K562 (cell line): ENCODE measurements at regions not wholly inside any gene's neighbourhood (a gene's known extent, or its start where the extent isn't known, plus 50 kb on each side); places are given as distances from the start of the nearest gene placed in this dataset.

Source experiments
- ATAC-seq: fragments of 200-7000 bp; cut with Tn5 transposase; 3 replicates; pipeline ENCODE4 v1.9.1; 2020; ENCODE audit warnings: moderate library complexity
- BruUV-seq: library from RNA; stranded (reverse); fragments of 400-500 nt; replicated peaks from 2 replicates; lab custom pipeline; 2021; lab: Mats Ljungman, UMichigan
- CTCF ChIA-PET: fragments of 300-600 bp; formaldehyde crosslinking; extraction: SDS; loops from one replicate; lab custom pipeline; 2021; ENCODE audit warnings: low intra/inter-chr PET ratio; lab: Yijun Ruan, JAX
- POLR2A ChIA-PET: fragments of 300-600, 350-650 bp; sonication (Branson Sonifier 250); formaldehyde crosslinking; extraction: SDS; loops from one replicate; lab custom pipeline; 2021; ENCODE audit warnings: antibody characterized with exemption, inconsistent platforms; lab: Yijun Ruan, JAX
- DNase-seq, 4 experiments: peaks; one replicate each; pipeline versions ENCODE4 v3.0.0 to v3.0.0-alpha.2; 2011 to 2018; ENCODE audit warnings: low spot score in 3 of 4, mixed read lengths in 3 of 4; ENCODE audit errors: extremely low read depth in 1 of 4
- FAIRE-seq: peaks from 2 replicates; lab custom pipeline; 2011; peaks lifted over from hg19 to GRCh38; lab: Jason Lieb, UNC
- H2AFZ ChIP-seq: 2 replicates; pipeline ENCODE4 v1.6.0; 2011; ENCODE audit warnings: low read depth, low read length, control low read depth, inconsistent platforms
- H3K27ac ChIP-seq: fragments of 200-600 bp; 3 replicates; pipeline ENCODE4 v1.8.0; 2011; ENCODE audit warnings: low read depth, mild to moderate bottlenecking, control low read depth, inconsistent platforms, low read length, moderate library complexity, mixed read lengths; ENCODE audit errors: extremely low read depth
- H3K27me3 ChIP-seq, 2 experiments: fragments of 300-600 bp in 1 of 2; 2 replicates in 1 of 2; 3 replicates in 1 of 2; pipeline versions ENCODE4 v1.6.0 to v1.8.0; 2011; ENCODE audit warnings: inconsistent platforms in 2 of 2, low read length in 2 of 2, mild to moderate bottlenecking in 1 of 2, mixed read lengths in 1 of 2, moderate library complexity in 1 of 2; ENCODE audit not compliant: control insufficient read depth in 2 of 2, insufficient read depth in 2 of 2
- H3K36me3 ChIP-seq: fragments of 300-600 bp; 3 replicates; pipeline ENCODE4 v1.8.0; 2011; ENCODE audit warnings: mild to moderate bottlenecking, low read length, inconsistent platforms; ENCODE audit not compliant: control insufficient read depth, insufficient read depth
- H3K4me1 ChIP-seq, 2 experiments: fragments of 200-600 bp in 1 of 2; replicated peaks in 1 of 2; 2 replicates in 1 of 2; 3 replicates in 1 of 2; pipeline versions ENCODE4 v1.5.1 to v1.8.0; 2011; ENCODE audit warnings: inconsistent platforms in 2 of 2, low read length in 2 of 2, mild to moderate bottlenecking in 1 of 2, mixed read lengths in 1 of 2, moderate library complexity in 1 of 2; ENCODE audit not compliant: control insufficient read depth in 2 of 2, insufficient read depth in 2 of 2
- H3K4me2 ChIP-seq: 2 replicates; pipeline ENCODE4 v1.6.1; 2011; ENCODE audit warnings: low read length, control low read depth, inconsistent platforms, mixed read lengths; ENCODE audit not compliant: insufficient read depth
- H3K4me3 ChIP-seq: fragments of 200-600 bp; sonication (generic), shearing (Covaris generic); 2 replicates; pipeline ENCODE4 v1.5.1; 2016; ENCODE audit warnings: control low read depth, inconsistent platforms
- H3K79me2 ChIP-seq: fragments of 200-600 bp; 3 replicates; pipeline ENCODE4 v1.8.0; 2011; ENCODE audit warnings: low read length, inconsistent platforms; ENCODE audit not compliant: control insufficient read depth, insufficient read depth
- H3K9ac ChIP-seq, 2 experiments: 2 replicates each; pipeline versions ENCODE4 v1.6.0 to v1.6.1; 2011; ENCODE audit warnings: low read depth in 2 of 2, low read length in 2 of 2, control low read depth in 1 of 2, inconsistent platforms in 1 of 2, mild to moderate bottlenecking in 1 of 2, mixed read lengths in 1 of 2; ENCODE audit not compliant: insufficient read depth in 1 of 2
- H3K9me1 ChIP-seq: one replicate; pipeline ENCODE4 v1.6.0; 2011; ENCODE audit warnings: inconsistent platforms, mild to moderate bottlenecking, low read length, moderate library complexity; ENCODE audit not compliant: control insufficient read depth, insufficient read depth
- H3K9me3 ChIP-seq: replicated peaks from 2 replicates; pipeline ENCODE4 v1.5.1; 2011; ENCODE audit warnings: low read depth, low read length, inconsistent platforms; ENCODE audit not compliant: control insufficient read depth, insufficient read depth
- H4K20me1 ChIP-seq: replicated peaks from 2 replicates; pipeline ENCODE4 v1.6.1; 2011; ENCODE audit warnings: low read length, inconsistent platforms, mixed read lengths; ENCODE audit not compliant: control insufficient read depth, insufficient read depth
- BRF1 ChIP-seq: IDR thresholded peaks from 3 replicates; pipeline ENCODE4 v1.6.1; 2011; ENCODE audit warnings: borderline replicate concordance, mild to moderate bottlenecking; ENCODE audit not compliant: insufficient read length; ENCODE audit errors: extremely low read depth
- CC2D1A ChIP-seq: fragments of 450-650 bp; IDR thresholded peaks from 2 replicates; pipeline ENCODE4 v1.6.1; 2017; ENCODE audit warnings: mild to moderate bottlenecking
- MED1 ChIP-seq: sonication (generic); formaldehyde crosslinking; IDR thresholded peaks from 2 replicates; pipeline ENCODE4 v1.8.1; 2023; ENCODE audit warnings: missing genetic modification reagents, borderline replicate concordance
- SRSF3 ChIP-seq: fragments of 200-400 bp; formaldehyde crosslinking; IDR thresholded peaks from 2 replicates; pipeline ENCODE4 v1.6.1; 2016; ENCODE audit warnings: mild to moderate bottlenecking, low read length, moderate library complexity; ENCODE audit not compliant: insufficient read depth
- ZNF197 ChIP-seq: fragments of 200-800 bp; sonication (Bioruptor generic); IDR thresholded peaks from 2 replicates; pipeline ENCODE4 v1.6.1; 2016; ENCODE audit warnings: low read depth, missing genetic modification characterization, missing compliant biosample characterization
- ZNF316 ChIP-seq: fragments of 450-650 bp; IDR thresholded peaks from 2 replicates; pipeline ENCODE4 v1.6.1; 2016
- WGBS: fragments of 100-300 bp; shearing (Covaris generic); methylation state at CpG from one replicate; pipeline ENCODE4 v1.1.6; 2016; ENCODE audit warnings: low coverage, mixed read lengths; ENCODE audit not compliant: insufficient coverage; ENCODE audit errors: missing lambda C conversion rate; 5-methylcytosine and 5-hydroxymethylcytosine counted together
- in situ Hi-C: fragments of 300-500 bp; cut with MboI; formaldehyde crosslinking; loops from 4 replicates; pipeline ENCODE4 v1.15.0; 2018; ENCODE audit warnings: inconsistent platforms, mixed read lengths
- intact Hi-C: fragments of 100-400 bp; cut with micrococcal nuclease; formaldehyde crosslinking; loops from 2 replicates; pipeline ENCODE4 v1.14.2; 2022
- TF ChIP-seq, protein P1 (sequence below): fragments of 450-650 bp; IDR thresholded peaks from 2 replicates; pipeline ENCODE4 v1.6.1; 2016; ENCODE audit warnings: missing biosample characterization, missing genetic modification characterization
- TF ChIP-seq, protein P2 (sequence below): fragments of 250-450 bp; sonication (Bioruptor Pico); IDR thresholded peaks from 2 replicates; pipeline ENCODE4 v1.8.0; 2022; ENCODE audit warnings: moderate library complexity, mild to moderate bottlenecking, inconsistent platforms
- TF ChIP-seq, protein P3 (sequence below), 2 experiments: fragments of 450-650 bp; IDR thresholded peaks; 2 replicates each; pipeline ENCODE4 v1.6.1; 2016; ENCODE audit warnings: mild to moderate bottlenecking in 2 of 2, borderline replicate concordance in 1 of 2, low read depth in 1 of 2, moderate library complexity in 1 of 2
- TF ChIP-seq, protein P4 (sequence below): fragments of 450-650 bp; formaldehyde crosslinking; IDR thresholded peaks from 2 replicates; pipeline ENCODE4 v1.4.0; 2020; ENCODE audit warnings: mild to moderate bottlenecking

DNA sequence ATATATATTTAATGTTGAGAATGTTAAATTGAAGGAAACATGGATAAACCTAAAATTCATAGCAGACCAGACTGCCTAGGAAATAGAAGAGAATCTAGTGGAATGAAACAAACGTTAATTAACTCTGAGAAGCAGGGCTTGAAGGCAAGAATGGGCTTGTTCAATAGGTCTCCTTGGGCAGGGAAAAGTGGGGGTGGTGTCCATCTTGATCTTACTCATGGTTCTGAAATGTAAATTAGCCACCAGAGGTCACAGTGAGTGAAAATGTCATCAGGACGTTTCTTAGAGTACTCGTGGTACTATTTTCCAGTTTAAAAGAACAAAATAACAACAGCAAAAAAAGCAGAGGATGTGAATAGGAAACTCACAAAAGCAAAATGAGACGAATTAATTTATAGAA is 66.8 kb upstream of the BTBD3 start (continued):
- TF ChIP-seq, protein P1, sequence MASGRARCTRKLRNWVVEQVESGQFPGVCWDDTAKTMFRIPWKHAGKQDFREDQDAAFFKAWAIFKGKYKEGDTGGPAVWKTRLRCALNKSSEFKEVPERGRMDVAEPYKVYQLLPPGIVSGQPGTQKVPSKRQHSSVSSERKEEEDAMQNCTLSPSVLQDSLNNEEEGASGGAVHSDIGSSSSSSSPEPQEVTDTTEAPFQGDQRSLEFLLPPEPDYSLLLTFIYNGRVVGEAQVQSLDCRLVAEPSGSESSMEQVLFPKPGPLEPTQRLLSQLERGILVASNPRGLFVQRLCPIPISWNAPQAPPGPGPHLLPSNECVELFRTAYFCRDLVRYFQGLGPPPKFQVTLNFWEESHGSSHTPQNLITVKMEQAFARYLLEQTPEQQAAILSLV = no peak
- TF ChIP-seq, all 486 proteins: peak for 0

DNA sequence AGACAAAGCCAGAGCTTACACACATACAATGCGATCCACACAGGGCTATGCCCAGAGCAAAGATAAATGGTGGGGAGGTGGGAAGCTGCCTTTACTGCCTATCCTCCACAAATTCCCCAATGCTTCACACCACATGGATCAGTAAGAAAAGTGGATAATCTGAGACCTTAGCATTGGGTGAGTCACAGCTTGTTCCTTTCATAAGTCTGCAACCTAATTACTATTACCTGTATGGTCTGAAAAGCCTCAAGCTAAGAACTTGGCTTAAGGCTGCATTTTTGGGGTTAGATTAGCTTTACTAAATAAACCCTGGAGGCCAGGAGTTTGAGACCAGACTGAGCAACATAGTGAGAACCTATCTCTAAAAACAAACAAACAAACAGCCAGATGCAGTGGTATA is 66.0 kb upstream of the BTBD3 start:
- Histone ChIP-seq H3K4me2 (no peak overlapping the region), H3K4me3 (no peak overlapping the region), H3K27me3 (no peaks in the 10 kb centered on the region), H4K20me1 (no peaks in the 10 kb centered on the region), H3K9ac (no peak overlapping the region), H3K4me1 (no peaks in the 10 kb centered on the region), H2AFZ (no peak overlapping the region), H3K9me1 (no peaks in the 10 kb centered on the region), H3K79me2 (no peaks in the 10 kb centered on the region), H3K9me3 (no peaks in the 10 kb centered on the region), H3K36me3 (no peaks in the 10 kb centered on the region), H3K27ac (no peak overlapping the region)
- CTCF ChIA-PET = no interaction called here
- FAIRE-seq (no peak), DNase-seq (no peak), ATAC-seq (no peak)
- WGBS = 0% methylated on average over 1 of the region's 1 CpG
- in situ Hi-C loops = no loop called here
- POLR2A ChIA-PET = no interaction called here
- no TSS peak for BruUV-seq
- intact Hi-C loops = no loop called here
- TF ChIP-seq, protein P2, sequence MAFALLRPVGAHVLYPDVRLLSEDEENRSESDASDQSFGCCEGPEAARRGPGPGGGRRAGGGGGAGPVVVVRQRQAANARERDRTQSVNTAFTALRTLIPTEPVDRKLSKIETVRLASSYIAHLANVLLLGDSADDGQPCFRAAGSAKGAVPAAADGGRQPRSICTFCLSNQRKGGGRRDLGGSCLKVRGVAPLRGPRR (CRISPR knock-in tag) = no peak
- no peak for TF ChIP-seq SRSF3
- TF ChIP-seq MED1 (CRISPR knock-in tag) = no peak
- no peak for TF ChIP-seq ZNF316
- TF ChIP-seq, protein P3, sequence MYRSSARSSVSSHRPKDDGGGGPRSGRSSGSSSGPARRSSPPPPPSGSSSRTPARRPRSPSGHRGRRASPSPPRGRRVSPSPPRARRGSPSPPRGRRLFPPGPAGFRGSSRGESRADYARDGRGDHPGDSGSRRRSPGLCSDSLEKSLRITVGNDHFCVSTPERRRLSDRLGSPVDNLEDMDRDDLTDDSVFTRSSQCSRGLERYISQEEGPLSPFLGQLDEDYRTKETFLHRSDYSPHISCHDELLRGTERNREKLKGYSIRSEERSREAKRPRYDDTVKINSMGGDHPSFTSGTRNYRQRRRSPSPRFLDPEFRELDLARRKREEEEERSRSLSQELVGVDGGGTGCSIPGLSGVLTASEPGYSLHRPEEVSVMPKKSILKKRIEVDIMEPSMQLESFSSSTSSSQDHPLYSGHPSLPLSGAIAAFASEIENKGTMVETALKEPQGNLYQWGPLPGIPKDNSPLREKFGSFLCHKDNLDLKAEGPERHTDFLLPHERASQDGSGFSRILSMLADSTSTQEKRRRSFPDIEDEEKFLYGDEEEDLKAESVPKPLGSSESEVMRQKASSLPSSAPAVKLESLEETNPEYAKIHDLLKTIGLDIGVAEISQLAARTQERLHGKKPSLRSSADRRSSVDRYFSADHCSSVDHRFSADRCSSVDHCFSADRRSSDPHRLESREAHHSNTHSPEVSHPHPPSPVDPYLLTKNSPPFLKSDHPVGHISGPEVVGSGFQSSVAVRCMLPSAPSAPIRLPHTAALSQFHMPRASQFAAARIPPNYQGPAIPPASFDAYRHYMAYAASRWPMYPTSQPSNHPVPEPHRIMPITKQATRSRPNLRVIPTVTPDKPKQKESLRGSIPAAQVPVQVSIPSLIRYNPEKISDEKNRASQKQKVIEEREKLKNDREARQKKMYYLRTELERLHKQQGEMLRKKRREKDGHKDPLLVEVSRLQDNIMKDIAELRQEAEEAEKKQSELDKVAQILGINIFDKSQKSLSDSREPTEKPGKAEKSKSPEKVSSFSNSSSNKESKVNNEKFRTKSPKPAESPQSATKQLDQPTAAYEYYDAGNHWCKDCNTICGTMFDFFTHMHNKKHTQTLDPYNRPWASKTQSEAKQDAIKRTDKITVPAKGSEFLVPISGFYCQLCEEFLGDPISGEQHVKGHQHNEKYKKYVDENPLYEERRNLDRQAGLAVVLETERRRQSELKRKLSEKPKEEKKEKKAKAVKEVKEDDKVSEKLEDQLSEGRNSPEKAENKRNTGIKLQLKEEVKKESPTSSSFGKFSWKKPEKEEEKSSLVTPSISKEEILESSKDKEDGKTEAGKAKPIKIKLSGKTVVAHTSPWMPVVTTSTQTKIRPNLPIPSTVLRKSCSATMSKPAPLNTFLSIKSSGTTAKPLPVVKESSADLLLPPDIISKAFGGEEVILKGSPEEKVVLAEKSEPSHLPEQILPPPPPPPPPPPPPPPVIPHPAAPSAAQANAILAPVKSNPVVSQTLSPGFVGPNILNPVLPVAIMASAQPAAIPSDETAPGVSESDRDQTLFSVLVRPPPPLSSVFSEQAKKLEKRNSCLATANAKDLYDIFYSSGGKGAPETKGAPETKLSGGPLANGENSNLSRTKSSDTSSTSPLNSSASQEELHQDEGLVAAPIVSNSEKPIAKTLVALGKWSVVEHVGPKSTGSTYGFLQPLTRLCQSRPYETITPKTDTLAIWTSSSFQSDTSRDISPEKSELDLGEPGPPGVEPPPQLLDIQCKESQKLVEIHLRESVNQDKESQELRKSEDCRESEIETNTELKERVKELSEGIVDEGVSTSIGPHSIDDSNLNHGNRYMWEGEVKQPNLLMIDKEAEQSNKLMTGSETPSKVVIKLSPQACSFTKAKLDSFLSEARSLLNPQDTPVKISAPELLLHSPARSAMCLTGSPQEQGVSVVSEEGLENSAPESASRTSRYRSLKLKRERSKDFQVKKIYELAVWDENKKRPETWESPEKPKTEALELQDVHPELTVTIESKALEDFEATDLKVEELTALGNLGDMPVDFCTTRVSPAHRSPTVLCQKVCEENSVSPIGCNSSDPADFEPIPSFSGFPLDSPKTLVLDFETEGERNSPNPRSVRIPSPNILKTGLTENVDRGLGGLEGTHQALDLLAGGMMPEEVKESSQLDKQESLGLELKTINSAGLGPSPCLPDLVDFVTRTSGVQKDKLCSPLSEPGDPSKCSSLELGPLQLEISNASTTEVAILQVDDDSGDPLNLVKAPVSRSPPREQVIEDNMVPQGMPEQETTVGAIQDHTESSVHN (IDR thresholded peaks at IDR 0.05; ENCODE audit: borderline replicate concordance in 1 of 2, low read depth in 1 of 2) = no peak
- TF ChIP-seq, protein P4, sequence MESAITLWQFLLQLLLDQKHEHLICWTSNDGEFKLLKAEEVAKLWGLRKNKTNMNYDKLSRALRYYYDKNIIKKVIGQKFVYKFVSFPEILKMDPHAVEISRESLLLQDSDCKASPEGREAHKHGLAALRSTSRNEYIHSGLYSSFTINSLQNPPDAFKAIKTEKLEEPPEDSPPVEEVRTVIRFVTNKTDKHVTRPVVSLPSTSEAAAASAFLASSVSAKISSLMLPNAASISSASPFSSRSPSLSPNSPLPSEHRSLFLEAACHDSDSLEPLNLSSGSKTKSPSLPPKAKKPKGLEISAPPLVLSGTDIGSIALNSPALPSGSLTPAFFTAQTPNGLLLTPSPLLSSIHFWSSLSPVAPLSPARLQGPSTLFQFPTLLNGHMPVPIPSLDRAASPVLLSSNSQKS (CRISPR knock-in tag) = no peak
- TF ChIP-seq ZNF197 (CRISPR knock-in tag) = no peak
- TF ChIP-seq BRF1 = no peak
- no peak for TF ChIP-seq CC2D1A
